T-helper 1 cell treated with Interleukin-12 subunit alpha and Interleukin-12 subunit beta and Interleukin-4 antibody, amounts not matched to agents 30 μg/mL and 1 μg/mL, for 36 hours (primary cell): ENCODE measurements at regions not wholly inside any gene's neighbourhood (a gene's known extent, or its start where the extent isn't known, plus 50 kb on each side); places are given as distances from the start of the nearest gene placed in this dataset.

Experiments used
- H3K27ac Mint-ChIP-seq: one replicate; pipeline ENCODE4 v1.8.0; 2021; ENCODE audit warnings: mild to moderate bottlenecking, mixed read lengths
- H3K27me3 Mint-ChIP-seq: one replicate; pipeline ENCODE4 v1.8.0; 2021; ENCODE audit warnings: low read depth, mixed read lengths
- H3K36me3 Mint-ChIP-seq: one replicate; pipeline ENCODE4 v1.8.0; 2021; ENCODE audit warnings: low read depth, mixed read lengths
- H3K4me1 Mint-ChIP-seq: one replicate; pipeline ENCODE4 v1.8.0; 2021; ENCODE audit warnings: low read depth, mixed read lengths
- H3K4me3 Mint-ChIP-seq: one replicate; pipeline ENCODE4 v1.8.0; 2021; ENCODE audit warnings: mild to moderate bottlenecking, moderate library complexity, mixed read lengths
- H3K9me3 Mint-ChIP-seq: one replicate; pipeline ENCODE4 v1.8.0; 2021; ENCODE audit warnings: mixed read lengths

- Mint-ChIP-seq H3K4me1 (no peaks in the 10 kb centered on the region), H3K27me3 (no peaks in the 10 kb centered on the region), H3K27ac (no peak overlapping the region), H3K36me3 (no peaks in the 10 kb centered on the region), H3K4me3 (no peak overlapping the region), H3K9me3 (no peaks in the 10 kb centered on the region)
Measured at GRCh38 chr11:70572974-70573260, 174.6 kb downstream of the CTTN start.

- Mint-ChIP-seq H3K9me3 (no peaks in the 10 kb centered on the region), H3K36me3 (no peaks in the 10 kb centered on the region), H3K27me3 (no peaks in the 10 kb centered on the region), H3K27ac (no peak overlapping the region), H3K4me3 (no peak overlapping the region), H3K4me1 (no peaks in the 10 kb centered on the region)
Measured at GRCh38 chr11:70573701-70574151, 175.4 kb downstream of the CTTN start.

GRCh38 chr11:70574725-70575347 is 176.5 kb downstream of the CTTN start:
- Mint-ChIP-seq H3K27ac (no peak overlapping the region), H3K9me3 (no peaks in the 10 kb centered on the region), H3K36me3 (no peaks in the 10 kb centered on the region), H3K4me1 (no peaks in the 10 kb centered on the region), H3K4me3 (no peak overlapping the region), H3K27me3 (no peaks in the 10 kb centered on the region)

GRCh38 chr11:70575396-70576060 is 177.2 kb downstream of the CTTN start:
- Mint-ChIP-seq H3K9me3 (no peaks in the 10 kb centered on the region), H3K27ac (no peak overlapping the region), H3K4me1 (no peaks in the 10 kb centered on the region), H3K27me3 (no peaks in the 10 kb centered on the region), H3K36me3 (no peaks in the 10 kb centered on the region), H3K4me3 (no peak overlapping the region)

- no peaks in the 10 kb centered on the region for H3K27me3 Mint-ChIP-seq
- no peaks in the 10 kb centered on the region for H3K9me3 Mint-ChIP-seq
- no peak overlapping the region for H3K27ac Mint-ChIP-seq
- H3K4me1 Mint-ChIP-seq, result no peaks in the 10 kb centered on the region
- no peak overlapping the region for H3K4me3 Mint-ChIP-seq
- H3K36me3 Mint-ChIP-seq, result no peaks in the 10 kb centered on the region
Measured at GRCh38 chr11:70577258-70577603, 178.9 kb downstream of the CTTN start.

- no peaks in the 10 kb centered on the region for H3K9me3 Mint-ChIP-seq
- no peaks in the 10 kb centered on the region for H3K4me1 Mint-ChIP-seq
- no peak overlapping the region for H3K4me3 Mint-ChIP-seq
- no peaks in the 10 kb centered on the region for H3K36me3 Mint-ChIP-seq
- no peak overlapping the region for H3K27ac Mint-ChIP-seq
- H3K27me3 Mint-ChIP-seq, result no peaks in the 10 kb centered on the region
Measured at GRCh38 chr11:70577948-70578347, 179.6 kb downstream of the CTTN start.

- Mint-ChIP-seq H3K9me3 (no peaks in the 10 kb centered on the region), H3K36me3 (no peaks in the 10 kb centered on the region), H3K27me3 (no peaks in the 10 kb centered on the region), H3K27ac (no peak overlapping the region), H3K4me1 (no peaks in the 10 kb centered on the region), H3K4me3 (no peak overlapping the region)
Measured at GRCh38 chr11:70578371-70578770, 180.0 kb downstream of the CTTN start.

- H3K4me1 Mint-ChIP-seq, result no peaks in the 10 kb centered on the region
Measured at GRCh38 chr11:70578831-70579230, 180.5 kb downstream of the CTTN start.

GRCh38 chr11:70579316-70579955 is 181.1 kb downstream of the CTTN start:
- Mint-ChIP-seq H3K9me3 (no peaks in the 10 kb centered on the region), H3K36me3 (no peaks in the 10 kb centered on the region), H3K4me1 (no peaks in the 10 kb centered on the region), H3K4me3 (no peak overlapping the region), H3K27ac (no peak overlapping the region), H3K27me3 (no peaks in the 10 kb centered on the region)

More at GRCh38 chr11:70578831-70579230, 180.5 kb downstream of the CTTN start:
- no peak overlapping the region for H3K27ac Mint-ChIP-seq
- no peaks in the 10 kb centered on the region for H3K27me3 Mint-ChIP-seq
- no peaks in the 10 kb centered on the region for H3K9me3 Mint-ChIP-seq
- H3K4me3 Mint-ChIP-seq, result no peak overlapping the region
- no peaks in the 10 kb centered on the region for H3K36me3 Mint-ChIP-seq

GRCh38 chr11:70580036-70580805 is 181.9 kb downstream of the CTTN start:
- no peaks in the 10 kb centered on the region for H3K27me3 Mint-ChIP-seq
- no peak overlapping the region for H3K27ac Mint-ChIP-seq
- no peak overlapping the region for H3K4me3 Mint-ChIP-seq
- H3K4me1 Mint-ChIP-seq, result no peaks in the 10 kb centered on the region
- H3K9me3 Mint-ChIP-seq, result no peaks in the 10 kb centered on the region
- H3K36me3 Mint-ChIP-seq, result no peaks in the 10 kb centered on the region

GRCh38 chr11:70581991-70582885 is 183.9 kb downstream of the CTTN start:
- Mint-ChIP-seq H3K36me3 (no peaks in the 10 kb centered on the region), H3K4me3 (no peak overlapping the region)

GRCh38 chr11:70582886-70583641 is 184.7 kb downstream of the CTTN start:
- Mint-ChIP-seq H3K27me3 (peaks cover 10% of the 10 kb centered on the region), H3K4me3 (no peak overlapping the region), H3K27ac (no peak overlapping the region), H3K4me1 (no peaks in the 10 kb centered on the region), H3K9me3 (no peaks in the 10 kb centered on the region), H3K36me3 (no peaks in the 10 kb centered on the region)

More at GRCh38 chr11:70581991-70582885, 183.9 kb downstream of the CTTN start:
- Mint-ChIP-seq H3K9me3 (no peaks in the 10 kb centered on the region), H3K4me1 (no peaks in the 10 kb centered on the region), H3K27me3 (peaks cover 5% of the 10 kb centered on the region), H3K27ac (no peak overlapping the region)

- no peaks in the 10 kb centered on the region for H3K36me3 Mint-ChIP-seq
- no peaks in the 10 kb centered on the region for H3K9me3 Mint-ChIP-seq
- H3K4me1 Mint-ChIP-seq, result no peaks in the 10 kb centered on the region
- peaks cover 15% of the 10 kb centered on the region for H3K27me3 Mint-ChIP-seq
- H3K27ac Mint-ChIP-seq, result no peak overlapping the region
- no peak overlapping the region for H3K4me3 Mint-ChIP-seq
Measured at GRCh38 chr11:70583781-70584218, 185.5 kb downstream of the CTTN start.
